ENCODE measurements at regions not wholly inside any gene's neighbourhood (a gene's known extent, or its start where the extent isn't known, plus 50 kb on each side); places are given as distances from the start of the nearest gene placed in this dataset.

- TF ChIP-seq, protein P1, sequence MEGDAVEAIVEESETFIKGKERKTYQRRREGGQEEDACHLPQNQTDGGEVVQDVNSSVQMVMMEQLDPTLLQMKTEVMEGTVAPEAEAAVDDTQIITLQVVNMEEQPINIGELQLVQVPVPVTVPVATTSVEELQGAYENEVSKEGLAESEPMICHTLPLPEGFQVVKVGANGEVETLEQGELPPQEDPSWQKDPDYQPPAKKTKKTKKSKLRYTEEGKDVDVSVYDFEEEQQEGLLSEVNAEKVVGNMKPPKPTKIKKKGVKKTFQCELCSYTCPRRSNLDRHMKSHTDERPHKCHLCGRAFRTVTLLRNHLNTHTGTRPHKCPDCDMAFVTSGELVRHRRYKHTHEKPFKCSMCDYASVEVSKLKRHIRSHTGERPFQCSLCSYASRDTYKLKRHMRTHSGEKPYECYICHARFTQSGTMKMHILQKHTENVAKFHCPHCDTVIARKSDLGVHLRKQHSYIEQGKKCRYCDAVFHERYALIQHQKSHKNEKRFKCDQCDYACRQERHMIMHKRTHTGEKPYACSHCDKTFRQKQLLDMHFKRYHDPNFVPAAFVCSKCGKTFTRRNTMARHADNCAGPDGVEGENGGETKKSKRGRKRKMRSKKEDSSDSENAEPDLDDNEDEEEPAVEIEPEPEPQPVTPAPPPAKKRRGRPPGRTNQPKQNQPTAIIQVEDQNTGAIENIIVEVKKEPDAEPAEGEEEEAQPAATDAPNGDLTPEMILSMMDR (conservative IDR thresholded peaks at IDR 0.05) = no peak
- no peak for TF ChIP-seq EZH2 (IDR thresholded peaks at IDR 0.05; ENCODE audit: low read depth)
These were observed 290.5 kb upstream of the AKR1E2 start for GRCh38 chr10:4535521-4535920.
